ENCODE measurements at regions not wholly inside any gene's neighbourhood (a gene's known extent, or its start where the extent isn't known, plus 50 kb on each side); places are given as distances from the start of the nearest gene placed in this dataset.
A peak's percentile ranks its signal among the peaks of the same experiment; 100 is the strongest.

DNA sequence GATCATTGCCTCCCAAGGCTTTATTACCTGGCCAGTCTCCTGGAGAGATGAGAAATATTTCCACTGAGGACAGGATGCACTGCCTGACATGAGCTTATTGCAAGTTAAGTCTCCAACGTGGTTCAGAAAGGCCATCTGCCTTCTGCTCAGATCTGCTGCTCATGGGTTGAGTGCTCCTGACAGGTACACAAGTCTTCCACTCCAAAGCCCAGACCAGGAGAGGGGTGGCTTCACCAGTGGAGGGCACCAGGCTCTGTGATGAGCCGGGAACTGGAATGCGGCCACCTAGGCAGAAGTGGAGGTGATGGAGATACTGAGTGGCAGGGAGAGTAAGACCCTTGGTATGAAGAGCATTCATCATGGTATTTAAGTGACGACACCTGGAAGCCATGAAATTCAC lies 79.5 kb upstream of the IRF2 start:
- Histone ChIP-seq H3K4me3 (ENCODE audit: low read depth, low read length, poor library complexity, severe bottlenecking) (no peak overlapping the region), H3K9me3 (ENCODE audit: low read depth, low read length, poor library complexity, severe bottlenecking) (no peaks in the 10 kb centered on the region), H3K27ac (ENCODE audit: low read depth, low read length, poor library complexity, severe bottlenecking) (no peak overlapping the region), H3K4me1 (ENCODE audit: insufficient read depth, low read length, poor library complexity, severe bottlenecking) (peaks cover 2% of the 10 kb centered on the region), H3K36me3 (ENCODE audit: insufficient read depth, low read length, poor library complexity, severe bottlenecking) (no peaks in the 10 kb centered on the region), H3K27me3 (replicated peaks; ENCODE audit: insufficient read depth, low read depth, low read length, poor library complexity) (no peaks in the 10 kb centered on the region)
- POLR2A ChIA-PET (ENCODE audit: low non-redundant PET) = no interaction called here
- TF ChIP-seq, protein P1, sequence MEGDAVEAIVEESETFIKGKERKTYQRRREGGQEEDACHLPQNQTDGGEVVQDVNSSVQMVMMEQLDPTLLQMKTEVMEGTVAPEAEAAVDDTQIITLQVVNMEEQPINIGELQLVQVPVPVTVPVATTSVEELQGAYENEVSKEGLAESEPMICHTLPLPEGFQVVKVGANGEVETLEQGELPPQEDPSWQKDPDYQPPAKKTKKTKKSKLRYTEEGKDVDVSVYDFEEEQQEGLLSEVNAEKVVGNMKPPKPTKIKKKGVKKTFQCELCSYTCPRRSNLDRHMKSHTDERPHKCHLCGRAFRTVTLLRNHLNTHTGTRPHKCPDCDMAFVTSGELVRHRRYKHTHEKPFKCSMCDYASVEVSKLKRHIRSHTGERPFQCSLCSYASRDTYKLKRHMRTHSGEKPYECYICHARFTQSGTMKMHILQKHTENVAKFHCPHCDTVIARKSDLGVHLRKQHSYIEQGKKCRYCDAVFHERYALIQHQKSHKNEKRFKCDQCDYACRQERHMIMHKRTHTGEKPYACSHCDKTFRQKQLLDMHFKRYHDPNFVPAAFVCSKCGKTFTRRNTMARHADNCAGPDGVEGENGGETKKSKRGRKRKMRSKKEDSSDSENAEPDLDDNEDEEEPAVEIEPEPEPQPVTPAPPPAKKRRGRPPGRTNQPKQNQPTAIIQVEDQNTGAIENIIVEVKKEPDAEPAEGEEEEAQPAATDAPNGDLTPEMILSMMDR (conservative IDR thresholded peaks at IDR 0.05; ENCODE audit: low read depth, low read length) = no peak
- TF ChIP-seq EZH2 (IDR thresholded peaks at IDR 0.05; ENCODE audit: borderline replicate concordance, low read depth, low read length, poor library complexity, severe bottlenecking) = no peak
- intact Hi-C loops (cut with micrococcal nuclease; ENCODE audit: unreplicated experiment) = no loop called here
- CTCF ChIA-PET = no interaction called here
- BruUV-seq (replicated peaks) = no TSS peak
- DNase-seq (ENCODE audit: low spot score) = no peak

DNA sequence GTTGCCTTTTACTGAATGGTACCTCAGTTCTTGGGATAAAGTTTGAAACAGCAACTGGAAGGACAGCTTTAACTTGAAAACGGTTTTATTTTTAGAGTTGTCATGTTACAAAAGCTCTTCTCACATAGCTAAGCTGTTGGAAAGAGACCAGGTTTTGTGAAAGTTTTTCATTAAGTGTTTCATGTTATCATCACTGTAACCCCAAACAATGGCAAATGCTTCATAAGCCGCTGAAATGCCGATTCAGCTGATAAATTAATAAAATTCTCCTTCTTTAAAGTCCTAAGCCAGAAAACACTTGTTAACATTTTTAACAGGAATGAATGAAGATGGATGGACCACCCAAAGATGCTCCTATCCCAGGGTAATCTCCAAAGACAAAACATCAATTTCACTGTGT lies 76.1 kb upstream of the IRF2 start:
- TF ChIP-seq, protein P1 (conservative IDR thresholded peaks at IDR 0.05; ENCODE audit: low read depth, low read length) = no peak
- TF ChIP-seq EZH2 (IDR thresholded peaks at IDR 0.05; ENCODE audit: borderline replicate concordance, low read depth, low read length, poor library complexity, severe bottlenecking) = no peak
- DNase-seq (ENCODE audit: low spot score) = no peak
- BruUV-seq (replicated peaks) = no TSS peak
- intact Hi-C loops (cut with micrococcal nuclease; ENCODE audit: unreplicated experiment) = no loop called here
- ChIA-PET POLR2A (ENCODE audit: low non-redundant PET) (no interaction called here), CTCF (no interaction called here)
- Histone ChIP-seq H3K27ac (ENCODE audit: low read depth, low read length, poor library complexity, severe bottlenecking) (no peak overlapping the region), H3K4me3 (ENCODE audit: low read depth, low read length, poor library complexity, severe bottlenecking) (no peak overlapping the region), H3K27me3 (replicated peaks; ENCODE audit: insufficient read depth, low read depth, low read length, poor library complexity) (no peaks in the 10 kb centered on the region), H3K36me3 (ENCODE audit: insufficient read depth, low read length, poor library complexity, severe bottlenecking) (no peaks in the 10 kb centered on the region), H3K9me3 (ENCODE audit: low read depth, low read length, poor library complexity, severe bottlenecking) (no peaks in the 10 kb centered on the region), H3K4me1 (ENCODE audit: insufficient read depth, low read length, poor library complexity, severe bottlenecking) (peaks cover 3% of the 10 kb centered on the region)

DNA sequence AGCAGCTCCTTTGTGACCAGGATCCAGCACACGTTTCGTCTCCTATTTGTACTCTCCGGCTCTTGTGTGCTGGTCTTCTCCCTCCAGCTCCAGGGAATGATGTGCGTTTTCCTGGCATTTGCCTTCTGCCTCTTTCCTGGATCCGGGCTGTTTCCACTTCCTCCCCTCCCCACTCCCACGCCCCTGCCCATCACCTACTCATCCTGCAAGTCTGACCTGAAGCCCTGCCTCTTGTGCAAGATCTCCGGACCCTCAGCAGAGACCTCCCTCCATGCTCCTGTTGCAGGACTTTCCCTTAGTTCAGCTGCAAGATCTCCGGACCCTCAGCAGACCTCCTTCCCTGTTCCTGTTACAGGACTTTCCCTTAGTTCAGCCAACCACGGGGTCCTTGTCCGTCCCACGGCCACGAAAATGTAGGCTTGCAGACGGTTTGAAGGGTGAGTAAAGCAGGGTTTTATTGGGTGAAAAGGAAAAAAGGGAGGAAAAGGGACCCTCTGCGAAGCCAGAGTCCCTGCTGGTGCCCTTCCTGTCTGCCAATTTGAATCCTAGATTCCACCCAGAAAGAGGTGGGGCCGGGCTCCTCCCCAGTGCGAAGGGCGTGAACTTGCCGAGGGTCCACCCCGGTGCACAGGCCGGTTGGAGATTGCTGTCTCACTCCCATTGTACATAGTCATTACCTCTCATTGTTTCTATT lies 74.4 kb upstream of the IRF2 start:
- H3K27ac ChIP-seq (ENCODE audit: low read depth, low read length, poor library complexity, severe bottlenecking) = no peak overlapping the region
- TF ChIP-seq EZH2 (IDR thresholded peaks at IDR 0.05; ENCODE audit: borderline replicate concordance, low read depth, low read length, poor library complexity, severe bottlenecking) = no peak
- TF ChIP-seq, protein P1 (conservative IDR thresholded peaks at IDR 0.05; ENCODE audit: low read depth, low read length) = no peak
- peak; percentile 35 for DNase-seq (ENCODE audit: low spot score)
- no peaks in the 10 kb centered on the region for H3K36me3 ChIP-seq (ENCODE audit: insufficient read depth, low read length, poor library complexity, severe bottlenecking)
- intact Hi-C loops (cut with micrococcal nuclease; ENCODE audit: unreplicated experiment) = no loop called here
- no peaks in the 10 kb centered on the region for H3K9me3 ChIP-seq (ENCODE audit: low read depth, low read length, poor library complexity, severe bottlenecking)
- no TSS peak for BruUV-seq (replicated peaks)
- H3K4me3 ChIP-seq (ENCODE audit: low read depth, low read length, poor library complexity, severe bottlenecking) = no peak overlapping the region
- POLR2A ChIA-PET (ENCODE audit: low non-redundant PET) = no interaction called here
- H3K4me1 ChIP-seq (ENCODE audit: insufficient read depth, low read length, poor library complexity, severe bottlenecking) = peaks cover 3% of the 10 kb centered on the region
- CTCF ChIA-PET = interaction anchor here (0.7 kb wide), 1 partner anchor 87 kb away, joined by 3 read pairs; no protein-coding TSS in a partner anchor
- no peaks in the 10 kb centered on the region for H3K27me3 ChIP-seq (replicated peaks; ENCODE audit: insufficient read depth, low read depth, low read length, poor library complexity)

Measured in A673 (cell line).